Activated CD4-positive, alpha-beta T cell treated with anti-CD3 and anti-CD28 coated beads for 24 hours (primary cell): ENCODE measurements at regions not wholly inside any gene's neighbourhood (a gene's known extent, or its start where the extent isn't known, plus 50 kb on each side); places are given as distances from the start of the nearest gene placed in this dataset.

ENCODE experiments used
- DNase-seq, 2 donors: peaks; one replicate each; pipeline ENCODE4 v3.0.0-alpha.2; 2020; ENCODE audit warnings: low read depth in 2 of 2

GRCh38 chr17:34133350-34133749 lies 121.7 kb upstream of the CCL2 start:
- no peak for DNase-seq

- DNase-seq: no peak
Measured at GRCh38 chr17:34135841-34136240, 119.2 kb upstream of the CCL2 start.

GRCh38 chr17:34140006-34140405 lies 115.1 kb upstream of the CCL2 start:
- DNase-seq: no peak

GRCh38 chr17:34141590-34141989 lies 113.5 kb upstream of the CCL2 start:
- DNase-seq: no peak

- no peak for DNase-seq
Measured at GRCh38 chr17:34143430-34143829, 111.7 kb upstream of the CCL2 start.

- peak in 1 of 2 donors; percentile 50 for DNase-seq
Measured at GRCh38 chr17:34146440-34147043, 108.5 kb upstream of the CCL2 start.

GRCh38 chr17:34151102-34151501 lies 104.0 kb upstream of the CCL2 start:
- no peak for DNase-seq

- DNase-seq: no peak
Measured at GRCh38 chr17:34153991-34154390, 101.1 kb upstream of the CCL2 start.

- DNase-seq: no peak
Measured at GRCh38 chr17:34154961-34155730, 99.9 kb upstream of the CCL2 start.

GRCh38 chr17:34155947-34156346 lies 99.1 kb upstream of the CCL2 start:
- DNase-seq: no peak

GRCh38 chr17:34156401-34156740 lies 98.7 kb upstream of the CCL2 start:
- no peak for DNase-seq

GRCh38 chr17:34156741-34157589 lies 98.1 kb upstream of the CCL2 start:
- no peak for DNase-seq

GRCh38 chr17:34161690-34162089 lies 93.4 kb upstream of the CCL2 start:
- no peak for DNase-seq

GRCh38 chr17:34163123-34163522 lies 92.0 kb upstream of the CCL2 start:
- DNase-seq: no peak

GRCh38 chr17:34163646-34164045 lies 91.4 kb upstream of the CCL2 start:
- DNase-seq: no peak

GRCh38 chr17:34164837-34165236 lies 90.2 kb upstream of the CCL2 start:
- no peak for DNase-seq

GRCh38 chr17:34166352-34166751 lies 88.7 kb upstream of the CCL2 start:
- DNase-seq: no peak

- no peak for DNase-seq
Measured at GRCh38 chr17:34167354-34167753, 87.7 kb upstream of the CCL2 start.

GRCh38 chr17:34168989-34169388 lies 86.1 kb upstream of the CCL2 start:
- DNase-seq: no peak

- no peak for DNase-seq
Measured at GRCh38 chr17:34169496-34169895, 85.6 kb upstream of the CCL2 start.

- DNase-seq: peak; percentile 27 to 34
Measured at GRCh38 chr17:34171245-34171818, 83.8 kb upstream of the CCL2 start.

GRCh38 chr17:34172390-34172918 lies 82.6 kb upstream of the CCL2 start:
- no peak for DNase-seq
